ENCODE measurements at regions not wholly inside any gene's neighbourhood (a gene's known extent, or its start where the extent isn't known, plus 50 kb on each side); places are given as distances from the start of the nearest gene placed in this dataset.

GRCh38 chr2:65920659-65921058 lies 488.3 kb upstream of the SPRED2 start:
- ATAC-seq (no peak), FAIRE-seq (no peak), DNase-seq (ENCODE audit: low spot score) (no peak)
- no peaks in the 10 kb centered on the region for H3K9me3 ChIP-seq (ENCODE audit: low read length)
- no peak overlapping the region for H3K4me3 ChIP-seq (replicated peaks in 1 of 3; ENCODE audit: insufficient read depth in 1 of 3, low read depth in 2 of 3, low read length in 3 of 3)
- H2AFZ ChIP-seq (ENCODE audit: low read length) = no peak overlapping the region
- no peak overlapping the region for H3K4me2 ChIP-seq (ENCODE audit: low read depth, low read length)
- ChIA-PET POLR2A (no interaction called here), CTCF (ENCODE audit: low intra/inter-chr PET ratio, low total read pairs) (no interaction called here)
- peaks cover 21% of the 10 kb centered on the region for H3K4me1 ChIP-seq (ENCODE audit: insufficient read depth, low read length)
- 26% methylated on average over 6 of the region's 6 CpGs for WGBS (ENCODE audit: low lambda C conversion rate)
- intact Hi-C loops (cut with micrococcal nuclease; ENCODE audit: unreplicated experiment) (no loop called here), in situ Hi-C loops (cut with HindIII; ENCODE audit: extremely low pct_ligation_motif_present, low pct_unique_long_range_greater_than_20kb) (no loop called here)
- TF ChIP-seq NCOA1 (CRISPR knock-in tag; IDR thresholded peaks at IDR 0.05) = no peak
- TF ChIP-seq CCDC6 (CRISPR knock-in tag; IDR thresholded peaks at IDR 0.05) = no peak
- TF ChIP-seq ZNF768 (CRISPR knock-in tag; IDR thresholded peaks at IDR 0.05) = no peak
- no peak for TF ChIP-seq ZNF407 (CRISPR knock-in tag; IDR thresholded peaks at IDR 0.05; ENCODE audit: not compliant biosample characterization)
- no peak for TF ChIP-seq ZFP1 (CRISPR knock-in tag; IDR thresholded peaks at IDR 0.05)
- no peak for TF ChIP-seq NFYB (CRISPR knock-in tag; IDR thresholded peaks at IDR 0.05)
- TF ChIP-seq SAP130 (CRISPR knock-in tag; IDR thresholded peaks at IDR 0.05; ENCODE audit: low read depth) = no peak
- no peak for TF ChIP-seq REL (CRISPR knock-in tag; conservative IDR thresholded peaks at IDR 0.05)
- H3K36me3 ChIP-seq (replicated peaks in 1 of 2; ENCODE audit: control insufficient read depth in 1 of 2, insufficient read depth in 2 of 2, low read length in 2 of 2) = no peaks in the 10 kb centered on the region
- H4K20me1 ChIP-seq (ENCODE audit: insufficient read depth, low read length) = no peaks in the 10 kb centered on the region
- H3K27ac ChIP-seq (ENCODE audit: extremely low read length, insufficient read depth, low read length) = no peak overlapping the region
- no peak overlapping the region for H3K9ac ChIP-seq (ENCODE audit: insufficient read depth, low read depth, low read length)
- BruUV-seq (replicated peaks) = no TSS peak
- no peaks in the 10 kb centered on the region for H3K79me2 ChIP-seq (ENCODE audit: insufficient read depth, low read length)
- H3K27me3 ChIP-seq (ENCODE audit: control insufficient read depth in 1 of 2, insufficient read depth in 2 of 2, low read length in 2 of 2) = no peaks in the 10 kb centered on the region
